Skeletal muscle tissue (tissue), 3 donors: ENCODE measurements at regions not wholly inside any gene's neighbourhood (a gene's known extent, or its start where the extent isn't known, plus 50 kb on each side); places are given as distances from the start of the nearest gene placed in this dataset.

Source experiments
- H3K27ac ChIP-seq: one replicate; pipeline ENCODE4 v1.7.0; 2013; ENCODE audit warnings: mild to moderate bottlenecking, low read depth, low read length, inconsistent platforms
- H3K27me3 ChIP-seq, 3 donors: one replicate each; pipeline ENCODE4 v1.7.0; 2013; ENCODE audit warnings: low read length in 3 of 3; ENCODE audit not compliant: control insufficient read depth in 3 of 3, insufficient read depth in 3 of 3
- H3K36me3 ChIP-seq, 3 donors: one replicate each; pipeline ENCODE4 v1.7.0; 2013; ENCODE audit warnings: low read length in 3 of 3; ENCODE audit not compliant: control insufficient read depth in 3 of 3, insufficient read depth in 3 of 3
- H3K4me1 ChIP-seq, 3 donors: one replicate each; pipeline ENCODE4 v1.7.0; 2013; ENCODE audit warnings: low read length in 3 of 3, mild to moderate bottlenecking in 3 of 3; ENCODE audit not compliant: control insufficient read depth in 3 of 3, insufficient read depth in 3 of 3
- H3K4me3 ChIP-seq, 3 donors: one replicate each; pipeline ENCODE4 v1.7.0; 2013; ENCODE audit warnings: low read length in 3 of 3
- H3K9ac ChIP-seq, 3 donors: one replicate each; pipeline ENCODE4 v1.7.0; 2013; ENCODE audit warnings: low read length in 3 of 3, mild to moderate bottlenecking in 3 of 3, moderate library complexity in 2 of 3, low read depth in 1 of 3
- H3K9me3 ChIP-seq, 3 donors: one replicate each; pipeline ENCODE4 v1.7.0; 2013; ENCODE audit warnings: low read length in 3 of 3; ENCODE audit not compliant: control insufficient read depth in 3 of 3
- donor health status: Osteomylitis.

GRCh38 chr14:39984323-39984722 is 552.1 kb upstream of the FBXO33 start:
- Histone ChIP-seq H3K27ac (no peak overlapping the region), H3K36me3 (no peaks in the 10 kb centered on the region), H3K4me3 (no peak overlapping the region), H3K9ac (no peak overlapping the region), H3K4me1 (no peaks in the 10 kb centered on the region), H3K27me3 (no peaks in the 10 kb centered on the region), H3K9me3 (no peaks in the 10 kb centered on the region)

DNA sequence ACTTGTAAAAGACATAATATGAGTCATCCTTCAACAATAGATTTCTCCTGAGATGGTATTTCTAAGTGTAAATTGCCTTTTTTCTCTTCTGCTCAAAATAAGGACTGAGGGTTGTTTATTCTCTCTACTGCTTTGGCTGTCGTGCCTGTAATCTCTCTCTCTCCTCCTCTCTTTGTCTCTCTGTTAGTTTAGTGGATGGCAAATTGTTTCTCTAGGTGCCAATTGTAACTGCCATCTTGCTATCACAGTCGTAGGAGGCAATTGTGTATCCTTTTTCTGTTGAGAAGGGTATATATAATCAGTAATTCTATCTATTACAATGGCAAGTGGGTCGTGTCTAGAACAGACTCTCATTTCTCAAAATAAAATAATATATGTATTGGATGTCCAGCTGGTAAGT is 545.0 kb upstream of the FBXO33 start:
- Histone ChIP-seq H3K36me3 (no peaks in the 10 kb centered on the region), H3K9ac (no peak overlapping the region), H3K4me1 (no peaks in the 10 kb centered on the region), H3K27ac (no peak overlapping the region), H3K9me3 (no peaks in the 10 kb centered on the region), H3K27me3 (no peaks in the 10 kb centered on the region), H3K4me3 (no peak overlapping the region)

GRCh38 chr14:39974036-39974435 is 541.8 kb upstream of the FBXO33 start:
- Histone ChIP-seq H3K27ac (no peak overlapping the region), H3K9me3 (no peaks in the 10 kb centered on the region), H3K36me3 (no peaks in the 10 kb centered on the region), H3K4me3 (no peak overlapping the region), H3K4me1 (no peaks in the 10 kb centered on the region), H3K27me3 (no peaks in the 10 kb centered on the region), H3K9ac (no peak overlapping the region)

DNA sequence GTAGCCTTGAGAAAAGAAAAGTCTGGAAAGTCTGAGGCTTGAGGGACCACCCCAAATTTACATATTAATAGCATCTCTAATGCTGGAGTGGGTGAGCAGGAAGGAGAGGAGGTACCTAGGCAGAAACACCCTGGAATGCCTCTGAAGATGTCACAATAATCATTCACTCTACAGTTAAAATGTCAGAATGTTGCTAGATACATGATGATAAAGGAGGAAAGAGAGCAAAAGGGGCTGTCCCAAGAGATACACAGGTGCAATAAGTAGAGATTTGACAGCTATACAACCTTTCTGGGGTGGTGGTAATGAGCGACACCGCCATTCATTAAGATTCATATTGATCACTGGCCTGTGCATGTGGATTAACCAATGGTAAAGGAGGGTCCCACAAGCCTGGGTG is 540.5 kb upstream of the FBXO33 start:
- H3K9ac ChIP-seq = no peak overlapping the region
- H3K36me3 ChIP-seq = no peaks in the 10 kb centered on the region
- H3K4me1 ChIP-seq = no peaks in the 10 kb centered on the region
- no peak overlapping the region for H3K4me3 ChIP-seq
- no peak overlapping the region for H3K27ac ChIP-seq
- H3K9me3 ChIP-seq = no peaks in the 10 kb centered on the region
- no peaks in the 10 kb centered on the region for H3K27me3 ChIP-seq

GRCh38 chr14:39967885-39968284 is 535.7 kb upstream of the FBXO33 start:
- no peaks in the 10 kb centered on the region for H3K4me1 ChIP-seq
- no peaks in the 10 kb centered on the region for H3K9me3 ChIP-seq
- H3K36me3 ChIP-seq = no peaks in the 10 kb centered on the region
- no peaks in the 10 kb centered on the region for H3K27me3 ChIP-seq
- no peak overlapping the region for H3K4me3 ChIP-seq
- H3K9ac ChIP-seq = no peak overlapping the region
- H3K27ac ChIP-seq = no peak overlapping the region

- H3K36me3 ChIP-seq = no peaks in the 10 kb centered on the region
- H3K27ac ChIP-seq = no peak overlapping the region
- H3K4me1 ChIP-seq = no peaks in the 10 kb centered on the region
- H3K9me3 ChIP-seq = no peaks in the 10 kb centered on the region
- no peak overlapping the region for H3K9ac ChIP-seq
- H3K27me3 ChIP-seq = no peaks in the 10 kb centered on the region
- H3K4me3 ChIP-seq = no peak overlapping the region
Measured at GRCh38 chr14:39957987-39958386, 525.8 kb upstream of the FBXO33 start.

- no peaks in the 10 kb centered on the region for H3K27me3 ChIP-seq
- H3K9ac ChIP-seq = no peak overlapping the region
- H3K9me3 ChIP-seq = no peaks in the 10 kb centered on the region
- no peaks in the 10 kb centered on the region for H3K36me3 ChIP-seq
- H3K4me1 ChIP-seq = no peaks in the 10 kb centered on the region
- H3K4me3 ChIP-seq = no peak overlapping the region
- H3K27ac ChIP-seq = no peak overlapping the region
Measured at GRCh38 chr14:39957290-39957689, 525.1 kb upstream of the FBXO33 start.

DNA sequence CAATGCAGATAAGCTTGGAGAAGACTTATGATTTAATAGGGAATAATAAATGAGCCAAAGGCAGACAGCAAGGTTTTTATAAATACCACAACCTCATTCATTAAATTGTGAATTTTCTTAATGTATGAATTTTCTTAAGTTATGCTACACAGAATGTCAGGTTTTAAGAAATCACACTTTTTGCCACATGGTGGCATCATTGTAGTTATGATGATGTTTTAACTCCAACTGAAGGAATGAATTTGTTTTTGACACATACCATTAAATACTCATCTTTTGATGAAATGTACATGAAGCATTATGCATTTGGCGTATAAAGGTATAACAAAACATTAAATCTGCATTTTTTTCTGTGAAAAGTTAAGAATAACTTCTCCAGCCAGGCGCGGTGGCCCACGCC is 524.1 kb upstream of the FBXO33 start:
- H3K9me3 ChIP-seq = no peaks in the 10 kb centered on the region
- no peak overlapping the region for H3K9ac ChIP-seq
- H3K27me3 ChIP-seq = no peaks in the 10 kb centered on the region
- no peaks in the 10 kb centered on the region for H3K4me1 ChIP-seq
- H3K36me3 ChIP-seq = no peaks in the 10 kb centered on the region
- no peak overlapping the region for H3K4me3 ChIP-seq
- H3K27ac ChIP-seq = no peak overlapping the region

GRCh38 chr14:39948235-39948634 is 516.0 kb upstream of the FBXO33 start:
- Histone ChIP-seq H3K27me3 (no peaks in the 10 kb centered on the region), H3K36me3 (no peaks in the 10 kb centered on the region), H3K4me1 (no peaks in the 10 kb centered on the region), H3K9me3 (no peaks in the 10 kb centered on the region), H3K9ac (no peak overlapping the region), H3K27ac (no peak overlapping the region), H3K4me3 (no peak overlapping the region)

DNA sequence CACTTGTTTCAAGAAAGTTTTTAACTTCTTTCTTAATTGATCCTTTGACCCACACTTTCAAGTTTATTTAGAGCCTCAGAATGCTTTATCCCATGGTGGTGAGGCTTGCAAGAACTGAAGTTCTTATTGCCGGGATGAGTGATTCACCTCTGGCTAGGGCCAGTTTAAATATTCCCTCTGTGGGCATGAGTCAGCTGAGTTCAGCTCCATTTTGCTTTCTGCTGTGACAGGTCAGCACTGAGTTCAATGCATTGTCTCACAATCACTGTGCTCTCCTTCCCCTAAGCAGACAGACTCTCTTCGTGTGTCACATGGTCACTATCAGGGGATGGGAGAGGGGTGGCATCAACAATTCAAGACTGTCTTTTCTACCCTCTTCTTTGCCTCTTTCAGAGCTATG is 514.6 kb upstream of the FBXO33 start:
- Histone ChIP-seq H3K9me3 (no peaks in the 10 kb centered on the region), H3K4me1 (no peaks in the 10 kb centered on the region), H3K36me3 (no peaks in the 10 kb centered on the region), H3K4me3 (no peak overlapping the region), H3K27ac (no peak overlapping the region), H3K9ac (no peak overlapping the region), H3K27me3 (no peaks in the 10 kb centered on the region)

- H3K4me3 ChIP-seq = no peak overlapping the region
- H3K27ac ChIP-seq = no peak overlapping the region
- H3K9me3 ChIP-seq = no peaks in the 10 kb centered on the region
- no peaks in the 10 kb centered on the region for H3K36me3 ChIP-seq
- no peak overlapping the region for H3K9ac ChIP-seq
- no peaks in the 10 kb centered on the region for H3K4me1 ChIP-seq
- H3K27me3 ChIP-seq = no peaks in the 10 kb centered on the region
Measured at GRCh38 chr14:39939023-39939422, 506.8 kb upstream of the FBXO33 start.
